Hepatocyte (in vitro differentiated cells): ENCODE measurements at regions not wholly inside any gene's neighbourhood (a gene's known extent, or its start where the extent isn't known, plus 50 kb on each side); places are given as distances from the start of the nearest gene placed in this dataset.

Source experiments
- EZH2 ChIP-seq: fragments of 200-600 bp; sonication (generic); IDR thresholded peaks from 2 replicates; pipeline ENCODE4 v1.6.1; 2016; ENCODE audit warnings: antibody characterized with exemption, mild to moderate bottlenecking, borderline replicate concordance
- TF ChIP-seq, protein P1 (sequence below): fragments of 200-600 bp; sonication (generic); IDR thresholded peaks from 2 replicates; pipeline ENCODE4 v1.5.1; 2016; ENCODE audit warnings: antibody characterized with exemption, mild to moderate bottlenecking; ENCODE audit not compliant: poor library complexity

DNA sequence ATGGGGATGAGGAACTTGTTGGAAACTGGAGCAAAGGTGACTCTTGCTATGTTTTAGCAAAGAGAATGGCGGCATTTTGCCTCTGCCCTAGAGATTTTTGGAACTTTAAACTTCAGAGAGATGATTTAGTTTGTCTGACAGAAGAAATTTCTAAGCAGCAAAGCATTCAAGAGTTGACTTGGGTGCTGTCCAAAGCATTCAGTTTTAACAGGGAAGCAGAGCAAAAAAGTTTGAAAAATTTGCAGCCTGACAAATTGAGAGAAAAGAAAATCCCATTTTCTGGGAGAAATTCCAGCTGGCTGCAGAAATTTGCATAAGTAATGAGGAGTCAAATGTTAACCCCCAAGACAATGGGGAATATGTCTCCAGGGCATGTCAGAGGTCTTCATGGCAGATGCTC lies 682.3 kb upstream of the ST8SIA4 start:
- TF ChIP-seq, protein P1, sequence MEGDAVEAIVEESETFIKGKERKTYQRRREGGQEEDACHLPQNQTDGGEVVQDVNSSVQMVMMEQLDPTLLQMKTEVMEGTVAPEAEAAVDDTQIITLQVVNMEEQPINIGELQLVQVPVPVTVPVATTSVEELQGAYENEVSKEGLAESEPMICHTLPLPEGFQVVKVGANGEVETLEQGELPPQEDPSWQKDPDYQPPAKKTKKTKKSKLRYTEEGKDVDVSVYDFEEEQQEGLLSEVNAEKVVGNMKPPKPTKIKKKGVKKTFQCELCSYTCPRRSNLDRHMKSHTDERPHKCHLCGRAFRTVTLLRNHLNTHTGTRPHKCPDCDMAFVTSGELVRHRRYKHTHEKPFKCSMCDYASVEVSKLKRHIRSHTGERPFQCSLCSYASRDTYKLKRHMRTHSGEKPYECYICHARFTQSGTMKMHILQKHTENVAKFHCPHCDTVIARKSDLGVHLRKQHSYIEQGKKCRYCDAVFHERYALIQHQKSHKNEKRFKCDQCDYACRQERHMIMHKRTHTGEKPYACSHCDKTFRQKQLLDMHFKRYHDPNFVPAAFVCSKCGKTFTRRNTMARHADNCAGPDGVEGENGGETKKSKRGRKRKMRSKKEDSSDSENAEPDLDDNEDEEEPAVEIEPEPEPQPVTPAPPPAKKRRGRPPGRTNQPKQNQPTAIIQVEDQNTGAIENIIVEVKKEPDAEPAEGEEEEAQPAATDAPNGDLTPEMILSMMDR: no peak
- TF ChIP-seq EZH2: no peak
